Mesendoderm (in vitro differentiated cells): ENCODE measurements at regions not wholly inside any gene's neighbourhood (a gene's known extent, or its start where the extent isn't known, plus 50 kb on each side); places are given as distances from the start of the nearest gene placed in this dataset.

Source experiments
- DNase-seq: peaks from one replicate; pipeline ENCODE4 v3.0.0; 2013
- H2AK5ac ChIP-seq: 2 replicates; pipeline ENCODE4 v1.6.1; 2013; ENCODE audit warnings: low read length, inconsistent platforms
- H2BK120ac ChIP-seq: 2 replicates; pipeline ENCODE4 v1.6.1; 2013; ENCODE audit warnings: low read depth, mild to moderate bottlenecking, low read length, moderate library complexity, mixed read lengths
- H2BK15ac ChIP-seq: replicated peaks from 2 replicates; pipeline ENCODE4 v1.6.1; 2013; ENCODE audit warnings: low read depth, mild to moderate bottlenecking, moderate library complexity
- H2BK5ac ChIP-seq: 2 replicates; pipeline ENCODE4 v1.6.1; 2013; ENCODE audit warnings: low read length, inconsistent platforms
- H3K18ac ChIP-seq: 2 replicates; pipeline ENCODE4 v1.6.1; 2013; ENCODE audit warnings: mild to moderate bottlenecking, low read length, mixed read lengths
- H3K23ac ChIP-seq: one replicate; pipeline ENCODE4 v1.6.1; 2013; ENCODE audit warnings: low read length
- H3K27ac ChIP-seq: 2 replicates; pipeline ENCODE4 v1.5.1; 2013; ENCODE audit warnings: low read depth, mild to moderate bottlenecking, inconsistent platforms, low read length, moderate library complexity
- H3K27me3 ChIP-seq: 2 replicates; pipeline ENCODE4 v1.6.1; 2013; ENCODE audit warnings: low read length, control low read depth, mild to moderate bottlenecking, inconsistent platforms; ENCODE audit not compliant: insufficient read depth, poor library complexity
- H3K36me3 ChIP-seq: 2 replicates; pipeline ENCODE4 v1.6.1; 2013; ENCODE audit warnings: low read length, inconsistent platforms; ENCODE audit not compliant: control insufficient read depth, insufficient read depth
- H3K4ac ChIP-seq: one replicate; pipeline ENCODE4 v1.6.1; 2013; ENCODE audit warnings: low read depth, mild to moderate bottlenecking, low read length, moderate library complexity
- H3K4me1 ChIP-seq: 2 replicates; pipeline ENCODE4 v1.6.1; 2013; ENCODE audit warnings: low read depth, low read length, inconsistent platforms; ENCODE audit not compliant: control insufficient read depth
- H3K4me2 ChIP-seq: 2 replicates; pipeline ENCODE4 v1.6.1; 2013; ENCODE audit warnings: low read length
- H3K4me3 ChIP-seq: 2 replicates; pipeline ENCODE4 v1.5.1; 2013; ENCODE audit warnings: mild to moderate bottlenecking, low read length
- H3K56ac ChIP-seq: one replicate; pipeline ENCODE4 v1.6.1; 2013; ENCODE audit warnings: low read length
- H3K79me1 ChIP-seq: 2 replicates; pipeline ENCODE4 v1.6.1; 2013; ENCODE audit warnings: low read length, inconsistent platforms
- H3K79me2 ChIP-seq: 2 replicates; pipeline ENCODE4 v1.6.1; 2013; ENCODE audit warnings: mild to moderate bottlenecking, low read length; ENCODE audit not compliant: control insufficient read depth, insufficient read depth
- H3K9ac ChIP-seq: 2 replicates; pipeline ENCODE4 v1.6.1; 2013; ENCODE audit warnings: low read length, inconsistent platforms
- H4K5ac ChIP-seq: one replicate; pipeline ENCODE4 v1.6.1; 2013; ENCODE audit warnings: low read length
- H4K8ac ChIP-seq: one replicate; pipeline ENCODE4 v1.6.1; 2013; ENCODE audit warnings: low read depth, mild to moderate bottlenecking, control low read depth, low read length, moderate library complexity
- WGBS: extraction: QIAGEN DNeasy Blood & Tissue Kit; methylation state at CpG from one replicate; pipeline ENCODE4 v1.1.7; 2013; ENCODE audit warnings: low lambda C conversion rate, missing lambda C conversion rate; ENCODE audit not compliant: insufficient coverage; ENCODE audit errors: extremely low coverage; 5-methylcytosine and 5-hydroxymethylcytosine counted together

DNA sequence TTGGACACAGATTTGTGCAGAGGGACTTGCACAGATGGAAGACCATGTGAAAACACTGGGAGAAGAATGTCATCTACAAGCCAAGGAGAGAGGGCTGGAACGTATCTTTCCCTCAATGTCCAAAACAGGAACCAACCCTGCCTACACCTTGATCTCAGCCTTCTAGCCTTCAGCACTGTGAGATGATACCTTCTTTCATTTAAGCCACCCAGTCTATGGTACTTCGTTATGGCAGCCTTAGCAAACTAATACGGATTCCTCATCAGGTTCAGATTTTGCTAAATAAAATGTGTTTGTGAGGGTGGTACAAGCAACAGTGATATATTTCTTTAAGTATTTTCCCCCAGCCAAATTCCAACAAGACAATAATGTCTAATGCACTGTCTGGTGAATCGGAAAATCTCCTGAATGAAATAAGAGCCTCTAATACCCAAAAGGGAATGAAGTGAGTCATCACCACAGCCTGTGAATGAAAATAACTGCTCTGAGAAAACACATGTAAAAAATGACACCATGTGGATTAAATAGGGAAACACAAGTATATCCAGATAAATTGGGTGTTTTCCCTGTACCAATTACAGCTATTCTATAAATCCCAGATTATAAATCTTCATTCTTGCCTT lies 182.8 kb upstream of the TARS1 start:
- H3K4me3 ChIP-seq, result no peak overlapping the region
- H3K18ac ChIP-seq, result no peak overlapping the region
- H3K79me2 ChIP-seq, result no peaks in the 10 kb centered on the region
- no peak overlapping the region for H3K9ac ChIP-seq
- H3K4me1 ChIP-seq, result no peaks in the 10 kb centered on the region
- no peak overlapping the region for H2BK120ac ChIP-seq
- H3K4me2 ChIP-seq, result no peak overlapping the region
- H2BK5ac ChIP-seq, result no peak overlapping the region
- H3K27ac ChIP-seq, result no peak overlapping the region
- DNase-seq, result no peak
- no peaks in the 10 kb centered on the region for H3K27me3 ChIP-seq
- no peak overlapping the region for H3K4ac ChIP-seq
- no peak overlapping the region for H4K5ac ChIP-seq
- no peak overlapping the region for H2BK15ac ChIP-seq
- no peaks in the 10 kb centered on the region for H3K79me1 ChIP-seq
- H4K8ac ChIP-seq, result no peak overlapping the region
- WGBS, result no CpG with 5 or more reads among the region's 4 CpGs
- no peak overlapping the region for H3K23ac ChIP-seq
- H3K36me3 ChIP-seq, result no peaks in the 10 kb centered on the region
- H3K56ac ChIP-seq, result no peak overlapping the region
- H2AK5ac ChIP-seq, result no peak overlapping the region

DNA sequence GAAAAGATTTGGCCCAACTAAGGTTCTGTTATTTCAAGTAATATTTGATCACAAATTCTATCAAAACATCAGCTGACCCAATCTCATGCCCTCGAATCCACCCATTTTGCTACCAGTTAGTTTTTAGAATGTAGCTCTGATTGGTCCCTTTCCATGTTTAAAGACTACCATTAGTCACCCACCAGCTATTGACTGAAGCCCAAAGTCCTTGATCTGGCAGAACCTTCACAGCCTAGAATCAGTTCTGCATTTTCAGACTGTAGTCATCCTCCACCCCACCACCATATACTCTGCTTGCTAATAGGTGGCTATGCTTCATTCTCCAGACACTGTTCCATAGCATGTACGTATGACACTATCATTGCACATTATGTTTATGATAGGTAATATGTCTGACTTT lies 182.2 kb upstream of the TARS1 start:
- Histone ChIP-seq H2BK15ac (no peak overlapping the region), H3K4me2 (no peak overlapping the region), H3K4ac (no peak overlapping the region), H2BK5ac (no peak overlapping the region), H3K27me3 (no peaks in the 10 kb centered on the region), H4K8ac (no peak overlapping the region), H2AK5ac (no peak overlapping the region), H2BK120ac (no peak overlapping the region), H4K5ac (no peak overlapping the region), H3K4me1 (no peaks in the 10 kb centered on the region), H3K27ac (no peak overlapping the region), H3K79me2 (no peaks in the 10 kb centered on the region), H3K56ac (no peak overlapping the region), H3K36me3 (no peaks in the 10 kb centered on the region), H3K23ac (no peak overlapping the region), H3K9ac (no peak overlapping the region), H3K18ac (no peak overlapping the region), H3K4me3 (no peak overlapping the region), H3K79me1 (no peaks in the 10 kb centered on the region)
- DNase-seq, result no peak
- no CpG with 5 or more reads among the region's 2 CpGs for WGBS

DNA sequence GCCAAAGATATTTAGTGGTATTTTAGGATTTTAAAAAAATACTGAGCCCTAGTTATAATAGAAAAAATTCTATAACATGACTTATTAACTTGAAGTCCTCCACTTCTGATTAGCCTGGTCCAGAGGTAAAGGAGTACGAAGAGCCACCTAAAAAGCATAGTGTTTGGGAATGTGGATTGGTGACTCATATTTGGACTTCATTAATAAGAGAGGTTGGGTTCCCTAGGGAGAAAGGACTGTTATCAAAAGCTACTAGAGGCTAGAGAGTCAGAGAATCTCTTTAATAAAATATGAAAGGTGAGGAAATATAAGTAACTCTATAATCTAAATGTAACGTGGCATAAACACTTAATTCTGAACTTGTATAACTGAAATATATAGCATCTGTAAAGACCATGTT lies 180.7 kb upstream of the TARS1 start:
- Histone ChIP-seq H2BK5ac (no peak overlapping the region), H3K9ac (no peak overlapping the region), H3K4ac (no peak overlapping the region), H3K36me3 (no peaks in the 10 kb centered on the region), H3K79me2 (no peaks in the 10 kb centered on the region), H2BK120ac (no peak overlapping the region), H4K8ac (no peak overlapping the region), H2AK5ac (no peak overlapping the region), H3K23ac (no peak overlapping the region), H3K18ac (no peak overlapping the region), H3K27me3 (no peaks in the 10 kb centered on the region), H3K79me1 (no peaks in the 10 kb centered on the region), H4K5ac (no peak overlapping the region), H3K56ac (no peak overlapping the region), H3K27ac (no peak overlapping the region), H3K4me1 (no peaks in the 10 kb centered on the region), H3K4me2 (no peak overlapping the region), H3K4me3 (no peak overlapping the region), H2BK15ac (no peak overlapping the region)
- WGBS, result no CpG with 5 or more reads among the region's 2 CpGs
- no peak for DNase-seq

DNA sequence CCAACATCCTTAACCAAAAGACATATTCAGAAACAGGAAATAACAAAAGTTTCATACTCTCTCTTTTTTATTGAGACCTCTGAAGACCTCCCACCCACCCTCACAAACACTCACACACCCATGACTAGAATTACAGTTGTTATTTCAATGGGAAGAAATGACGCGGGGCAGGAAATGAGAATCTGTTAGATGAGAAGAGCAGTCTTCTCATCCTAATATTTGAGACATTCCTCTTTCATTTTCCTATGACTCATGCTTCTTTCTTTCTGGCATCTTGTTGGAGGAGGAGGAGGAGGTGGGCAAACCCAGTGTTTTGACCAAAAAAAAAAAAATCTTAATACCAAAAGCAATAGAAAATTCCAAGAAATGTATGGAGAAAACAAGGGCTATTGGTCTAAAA lies 179.5 kb upstream of the TARS1 start:
- DNase-seq, result no peak
- no peak overlapping the region for H3K56ac ChIP-seq
- no peak overlapping the region for H3K4me2 ChIP-seq
- no peak overlapping the region for H3K4me3 ChIP-seq
- no peaks in the 10 kb centered on the region for H3K27me3 ChIP-seq
- H3K79me1 ChIP-seq, result no peaks in the 10 kb centered on the region
- H3K79me2 ChIP-seq, result no peaks in the 10 kb centered on the region
- no peak overlapping the region for H3K23ac ChIP-seq
- H3K27ac ChIP-seq, result no peak overlapping the region
- no peak overlapping the region for H4K5ac ChIP-seq
- H3K18ac ChIP-seq, result no peak overlapping the region
- no peak overlapping the region for H3K9ac ChIP-seq
- no peak overlapping the region for H2AK5ac ChIP-seq
- H2BK15ac ChIP-seq, result no peak overlapping the region
- H3K36me3 ChIP-seq, result no peaks in the 10 kb centered on the region
- no peak overlapping the region for H2BK120ac ChIP-seq
- H4K8ac ChIP-seq, result no peak overlapping the region
- no peak overlapping the region for H2BK5ac ChIP-seq
- H3K4ac ChIP-seq, result no peak overlapping the region
- WGBS, result no CpG with 5 or more reads among the region's 2 CpGs
- no peaks in the 10 kb centered on the region for H3K4me1 ChIP-seq

GRCh38 chr5:33261747-33262146 lies 179.0 kb upstream of the TARS1 start:
- no peak for DNase-seq
- H3K36me3 ChIP-seq, result no peaks in the 10 kb centered on the region
- no peaks in the 10 kb centered on the region for H3K79me1 ChIP-seq
- no peak overlapping the region for H3K4me2 ChIP-seq
- H3K9ac ChIP-seq, result no peak overlapping the region
- no peak overlapping the region for H4K5ac ChIP-seq
- no peak overlapping the region for H3K56ac ChIP-seq
- H3K4ac ChIP-seq, result no peak overlapping the region
- no CpG with 5 or more reads among the region's 2 CpGs for WGBS
- no peak overlapping the region for H2BK5ac ChIP-seq
- H3K27me3 ChIP-seq, result no peaks in the 10 kb centered on the region
- H3K79me2 ChIP-seq, result no peaks in the 10 kb centered on the region
- H2BK15ac ChIP-seq, result no peak overlapping the region
- H2AK5ac ChIP-seq, result no peak overlapping the region
- no peak overlapping the region for H2BK120ac ChIP-seq
- no peak overlapping the region for H4K8ac ChIP-seq
- H3K4me1 ChIP-seq, result no peaks in the 10 kb centered on the region
- H3K18ac ChIP-seq, result no peak overlapping the region
- H3K4me3 ChIP-seq, result no peak overlapping the region
- H3K23ac ChIP-seq, result no peak overlapping the region
- H3K27ac ChIP-seq, result no peak overlapping the region

GRCh38 chr5:33267801-33268200 lies 173.0 kb upstream of the TARS1 start:
- DNase-seq, result no peak
- H3K27me3 ChIP-seq, result no peaks in the 10 kb centered on the region
- H3K23ac ChIP-seq, result no peak overlapping the region
- H3K79me1 ChIP-seq, result no peaks in the 10 kb centered on the region
- no peaks in the 10 kb centered on the region for H3K79me2 ChIP-seq
- no peak overlapping the region for H2BK5ac ChIP-seq
- no peak overlapping the region for H4K5ac ChIP-seq
- H3K18ac ChIP-seq, result no peak overlapping the region
- H4K8ac ChIP-seq, result no peak overlapping the region
- H2BK15ac ChIP-seq, result no peak overlapping the region
- H3K56ac ChIP-seq, result no peak overlapping the region
- H3K4me1 ChIP-seq, result no peaks in the 10 kb centered on the region
- no peak overlapping the region for H3K4me3 ChIP-seq
- H3K36me3 ChIP-seq, result no peaks in the 10 kb centered on the region
- no peak overlapping the region for H3K27ac ChIP-seq
- H3K4ac ChIP-seq, result no peak overlapping the region
- H2AK5ac ChIP-seq, result no peak overlapping the region
- no CpG with 5 or more reads among the region's 1 CpG for WGBS
- H2BK120ac ChIP-seq, result no peak overlapping the region
- no peak overlapping the region for H3K4me2 ChIP-seq
- H3K9ac ChIP-seq, result no peak overlapping the region
